ENCODE measurements at regions not wholly inside any gene's neighbourhood (a gene's known extent, or its start where the extent isn't known, plus 50 kb on each side); places are given as distances from the start of the nearest gene placed in this dataset.

DNA sequence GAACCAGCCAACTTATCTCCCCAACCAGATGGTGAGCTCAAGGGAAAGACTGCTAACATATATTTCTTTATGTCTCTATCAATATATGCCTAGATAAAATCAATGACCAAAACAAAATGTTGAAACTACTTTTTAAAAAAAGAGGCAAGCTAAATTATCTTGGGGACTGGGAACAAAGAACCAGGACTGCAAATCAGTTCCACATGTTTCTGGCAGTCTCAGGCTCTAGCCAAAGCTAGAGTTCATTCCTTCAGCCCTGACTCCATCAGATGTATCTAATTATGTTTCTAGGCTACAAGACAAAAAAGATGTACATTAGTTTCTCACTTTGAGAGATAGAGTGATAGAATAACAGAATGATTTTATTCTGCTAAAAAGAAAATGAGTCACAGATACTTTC lies 1290.3 kb upstream of the SORCS1 start:
- no peak for TF ChIP-seq EZH2 (IDR thresholded peaks at IDR 0.05; ENCODE audit: borderline replicate concordance)
- TF ChIP-seq, protein P1, sequence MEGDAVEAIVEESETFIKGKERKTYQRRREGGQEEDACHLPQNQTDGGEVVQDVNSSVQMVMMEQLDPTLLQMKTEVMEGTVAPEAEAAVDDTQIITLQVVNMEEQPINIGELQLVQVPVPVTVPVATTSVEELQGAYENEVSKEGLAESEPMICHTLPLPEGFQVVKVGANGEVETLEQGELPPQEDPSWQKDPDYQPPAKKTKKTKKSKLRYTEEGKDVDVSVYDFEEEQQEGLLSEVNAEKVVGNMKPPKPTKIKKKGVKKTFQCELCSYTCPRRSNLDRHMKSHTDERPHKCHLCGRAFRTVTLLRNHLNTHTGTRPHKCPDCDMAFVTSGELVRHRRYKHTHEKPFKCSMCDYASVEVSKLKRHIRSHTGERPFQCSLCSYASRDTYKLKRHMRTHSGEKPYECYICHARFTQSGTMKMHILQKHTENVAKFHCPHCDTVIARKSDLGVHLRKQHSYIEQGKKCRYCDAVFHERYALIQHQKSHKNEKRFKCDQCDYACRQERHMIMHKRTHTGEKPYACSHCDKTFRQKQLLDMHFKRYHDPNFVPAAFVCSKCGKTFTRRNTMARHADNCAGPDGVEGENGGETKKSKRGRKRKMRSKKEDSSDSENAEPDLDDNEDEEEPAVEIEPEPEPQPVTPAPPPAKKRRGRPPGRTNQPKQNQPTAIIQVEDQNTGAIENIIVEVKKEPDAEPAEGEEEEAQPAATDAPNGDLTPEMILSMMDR (IDR thresholded peaks at IDR 0.05; ENCODE audit: poor library complexity) = no peak
